DOHH2 (cell line): ENCODE measurements at regions not wholly inside any gene's neighbourhood (a gene's known extent, or its start where the extent isn't known, plus 50 kb on each side); places are given as distances from the start of the nearest gene placed in this dataset.

Source experiments
- H3F3A ChIP-seq: fragments of 200-600 bp; sonication (generic), shearing (Covaris generic); 2 replicates; pipeline ENCODE4 v1.6.0; 2016; ENCODE audit warnings: antibody characterized with exemption, mild to moderate bottlenecking; ENCODE audit not compliant: control insufficient read depth, insufficient read depth
- H3K27ac ChIP-seq: fragments of 200-600 bp; sonication (generic); 2 replicates; pipeline ENCODE4 v1.5.1; 2014; ENCODE audit warnings: low read depth, mild to moderate bottlenecking, low read length, moderate library complexity
- H3K27me3 ChIP-seq: fragments of 200-600 bp; sonication (generic); 2 replicates; pipeline ENCODE4 v1.6.1; 2014; ENCODE audit warnings: mild to moderate bottlenecking, low read length, mixed read lengths; ENCODE audit not compliant: control insufficient read depth
- H3K36me3 ChIP-seq: fragments of 200-600 bp; sonication (generic); 2 replicates; pipeline ENCODE4 v1.6.1; 2014; ENCODE audit warnings: mild to moderate bottlenecking, low read length, moderate library complexity, mixed read lengths; ENCODE audit not compliant: control insufficient read depth
- H3K4me1 ChIP-seq: fragments of 200-600 bp; sonication (generic); 2 replicates; pipeline ENCODE4 v1.6.1; 2014; ENCODE audit warnings: mild to moderate bottlenecking, low read length, mixed read lengths; ENCODE audit not compliant: control insufficient read depth
- H3K4me2 ChIP-seq: fragments of 200-600 bp; sonication (generic); 2 replicates; pipeline ENCODE4 v1.6.0; 2014; ENCODE audit warnings: mild to moderate bottlenecking, low read length, moderate library complexity
- H3K4me3 ChIP-seq: fragments of 200-600 bp; sonication (generic); 2 replicates; pipeline ENCODE4 v1.5.1; 2014; ENCODE audit warnings: mild to moderate bottlenecking, low read length, mixed read lengths
- H3K79me2 ChIP-seq: fragments of 200-600 bp; sonication (generic); 2 replicates; pipeline ENCODE4 v1.6.1; 2014; ENCODE audit warnings: mild to moderate bottlenecking, low read length, mixed read lengths; ENCODE audit not compliant: control insufficient read depth
- H3K9me2 ChIP-seq: fragments of 200-600 bp; sonication (generic); replicated peaks from 2 replicates; pipeline ENCODE4 v1.6.1; 2014; ENCODE audit warnings: mild to moderate bottlenecking, low read length, mixed read lengths; ENCODE audit not compliant: control insufficient read depth
- H3K9me3 ChIP-seq: fragments of 200-600 bp; sonication (generic); 2 replicates; pipeline ENCODE4 v1.6.1; 2014; ENCODE audit warnings: antibody characterized with exemption, low read length, mixed read lengths; ENCODE audit not compliant: control insufficient read depth, insufficient read depth
- H4K20me1 ChIP-seq: fragments of 200-600 bp; sonication (generic); 2 replicates; pipeline ENCODE4 v1.6.0; 2014; ENCODE audit warnings: low read depth, mild to moderate bottlenecking, antibody characterized with exemption, low read length, moderate library complexity; ENCODE audit not compliant: control insufficient read depth, insufficient read depth
- CTCF ChIP-seq: fragments of 200-600 bp; sonication (generic); IDR thresholded peaks from one replicate; pipeline ENCODE4 v1.5.1; 2014; ENCODE audit warnings: antibody characterized with exemption, mild to moderate bottlenecking, low read depth, low read length; ENCODE audit not compliant: poor library complexity, severe bottlenecking
- EZH2phosphoT487 ChIP-seq: fragments of 200-600 bp; sonication (generic); IDR thresholded peaks from 2 replicates; pipeline ENCODE4 v1.6.1; 2017; ENCODE audit warnings: borderline replicate concordance, mild to moderate bottlenecking, antibody characterized with exemption, low read length, moderate library complexity, mixed read lengths

GRCh38 chr12:75561921-75562320 lies 50.5 kb upstream of the KRR1 start:
- Histone ChIP-seq H3K27me3 (peaks cover 8% of the 10 kb centered on the region; the same call in 1 of the 2 replicates), H4K20me1 (no peaks in the 10 kb centered on the region), H3K4me2 (no peak overlapping the region), H3K9me3 (no peaks in the 10 kb centered on the region; the same call in 1 of the 2 replicates), H3K79me2 (no peaks in the 10 kb centered on the region), H3K9me2 (no peaks in the 10 kb centered on the region), H3K4me3 (no peak overlapping the region), H3K27ac (no peak overlapping the region), H3K4me1 (no peaks in the 10 kb centered on the region), H3K36me3 (no peaks in the 10 kb centered on the region), H3F3A (no peaks in the 10 kb centered on the region)
- TF ChIP-seq CTCF = no peak
- no peak for TF ChIP-seq EZH2phosphoT487
